Ovary (tissue), 3 donors: ENCODE measurements at regions not wholly inside any gene's neighbourhood (a gene's known extent, or its start where the extent isn't known, plus 50 kb on each side); places are given as distances from the start of the nearest gene placed in this dataset.

Source experiments
- EP300 ChIP-seq: sonication (generic); formaldehyde crosslinking; IDR thresholded peaks from one replicate; pipeline ENCODE4 v1.6.1; 2017; ENCODE audit warnings: antibody characterized with exemption
- POLR2A ChIP-seq: fragments of 450-650 bp; IDR thresholded peaks from one replicate; pipeline ENCODE4 v1.6.1; 2017; ENCODE audit warnings: antibody characterized with exemption, mild to moderate bottlenecking, moderate library complexity
- TF ChIP-seq, protein P1 (sequence below), 3 donors: fragments of 450-650 bp in 2 of 3; fragments of 200-600 bp in 1 of 3; IDR thresholded peaks; one replicate each; pipeline versions ENCODE4 v1.5.1 to v1.8.0; 2016 to 2022; ENCODE audit warnings: antibody characterized with exemption in 3 of 3, mild to moderate bottlenecking in 1 of 3
- donor health status: DM: no; HTN: no; CAD: no.

DNA sequence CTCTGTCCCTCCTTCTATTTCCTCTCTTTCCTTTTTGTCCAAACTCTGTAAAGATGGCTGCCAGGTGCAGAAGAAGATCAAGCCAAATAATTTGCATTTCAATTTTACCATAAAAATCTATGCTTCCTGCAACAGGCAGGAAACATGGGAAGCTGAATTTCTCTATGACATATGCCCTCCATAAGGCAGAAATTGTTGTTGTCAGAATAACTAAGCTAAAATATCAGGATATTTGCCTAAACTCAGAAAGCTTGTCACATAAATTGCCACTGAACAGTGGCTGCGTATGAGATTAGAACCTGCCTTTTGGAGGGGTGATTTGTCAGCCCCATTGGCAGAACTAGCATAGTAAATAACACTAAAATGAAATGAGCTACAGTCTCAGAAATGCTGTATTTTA lies 288.3 kb upstream of the LMCD1 start:
- no peak for TF ChIP-seq POLR2A
- TF ChIP-seq, protein P1, sequence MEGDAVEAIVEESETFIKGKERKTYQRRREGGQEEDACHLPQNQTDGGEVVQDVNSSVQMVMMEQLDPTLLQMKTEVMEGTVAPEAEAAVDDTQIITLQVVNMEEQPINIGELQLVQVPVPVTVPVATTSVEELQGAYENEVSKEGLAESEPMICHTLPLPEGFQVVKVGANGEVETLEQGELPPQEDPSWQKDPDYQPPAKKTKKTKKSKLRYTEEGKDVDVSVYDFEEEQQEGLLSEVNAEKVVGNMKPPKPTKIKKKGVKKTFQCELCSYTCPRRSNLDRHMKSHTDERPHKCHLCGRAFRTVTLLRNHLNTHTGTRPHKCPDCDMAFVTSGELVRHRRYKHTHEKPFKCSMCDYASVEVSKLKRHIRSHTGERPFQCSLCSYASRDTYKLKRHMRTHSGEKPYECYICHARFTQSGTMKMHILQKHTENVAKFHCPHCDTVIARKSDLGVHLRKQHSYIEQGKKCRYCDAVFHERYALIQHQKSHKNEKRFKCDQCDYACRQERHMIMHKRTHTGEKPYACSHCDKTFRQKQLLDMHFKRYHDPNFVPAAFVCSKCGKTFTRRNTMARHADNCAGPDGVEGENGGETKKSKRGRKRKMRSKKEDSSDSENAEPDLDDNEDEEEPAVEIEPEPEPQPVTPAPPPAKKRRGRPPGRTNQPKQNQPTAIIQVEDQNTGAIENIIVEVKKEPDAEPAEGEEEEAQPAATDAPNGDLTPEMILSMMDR (IDR thresholded peaks at IDR 0.05), result no peak
- no peak for TF ChIP-seq EP300
